HT1080 (cell line): ENCODE measurements at regions not wholly inside any gene's neighbourhood (a gene's known extent, or its start where the extent isn't known, plus 50 kb on each side); places are given as distances from the start of the nearest gene placed in this dataset.
"Not testable (repeated sequence)": the region's sequence is repeated elsewhere in the genome, so short reads cannot be mapped to it uniquely, and the experiment has no call there.

Experiments used
- DNase-seq: peaks from one replicate; pipeline ENCODE4 v3.0.0-alpha.2; 2015; ENCODE audit warnings: low read depth

DNA sequence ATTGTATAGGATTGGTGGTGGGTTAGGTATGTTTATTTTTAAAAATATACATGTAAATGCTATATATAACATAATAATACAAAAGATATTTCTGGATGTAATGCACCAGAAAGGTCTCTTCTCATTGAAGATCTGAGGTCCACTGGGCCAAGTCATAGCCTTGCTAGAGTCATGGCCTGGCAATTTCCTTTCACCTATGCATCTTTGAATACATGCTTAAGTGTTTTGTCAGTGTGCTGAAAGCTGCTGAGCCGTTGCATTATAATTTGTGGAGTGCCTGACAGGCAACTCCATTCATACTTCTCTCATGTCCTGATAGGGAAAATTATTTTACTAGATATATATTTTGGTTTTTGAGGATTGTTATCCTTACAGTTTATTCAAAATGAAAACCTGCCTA lies 410.2 kb upstream of the CT83 start:
- peak; percentile 5 for DNase-seq

DNA sequence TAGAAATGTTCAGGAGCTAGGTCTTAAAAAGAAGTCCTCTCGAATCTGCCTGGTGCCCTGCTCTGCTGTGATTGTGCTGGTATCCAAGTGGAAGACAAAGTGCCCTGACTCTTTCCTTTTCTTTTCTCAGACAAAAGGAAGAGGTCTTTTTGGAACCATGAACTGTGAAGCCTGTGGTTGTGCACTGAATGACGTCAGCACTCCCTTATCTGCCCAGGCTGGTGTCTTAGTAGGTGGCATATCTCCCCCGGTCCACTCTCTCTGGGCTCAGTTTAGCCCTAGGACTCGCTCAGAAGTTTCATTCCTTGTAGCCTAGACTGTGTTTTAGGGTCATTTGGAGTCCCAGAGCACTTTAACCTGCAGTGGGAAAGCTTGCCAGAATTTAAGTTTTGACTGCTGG lies 400.3 kb upstream of the CT83 start:
- DNase-seq: no peak

DNA sequence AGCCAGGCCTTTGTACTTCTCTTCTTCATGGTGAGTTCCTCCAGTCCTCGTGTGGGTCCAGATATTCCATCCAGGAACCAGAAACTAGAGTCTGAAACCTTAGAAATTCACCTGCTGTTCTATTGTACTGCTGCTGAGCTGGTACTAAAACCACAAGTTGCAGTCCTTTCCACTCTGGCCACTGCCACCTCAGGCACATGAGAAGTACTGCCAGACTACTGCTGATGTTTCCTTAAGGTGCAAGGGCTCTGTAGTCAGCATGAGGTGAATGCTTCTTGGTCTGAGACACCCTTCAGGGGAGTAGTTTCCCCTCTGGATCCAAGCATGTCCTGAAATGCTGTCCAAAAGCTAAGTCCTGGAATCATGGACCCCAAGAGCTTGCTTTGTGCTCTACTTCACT lies 399.6 kb upstream of the CT83 start:
- DNase-seq: no peak

DNA sequence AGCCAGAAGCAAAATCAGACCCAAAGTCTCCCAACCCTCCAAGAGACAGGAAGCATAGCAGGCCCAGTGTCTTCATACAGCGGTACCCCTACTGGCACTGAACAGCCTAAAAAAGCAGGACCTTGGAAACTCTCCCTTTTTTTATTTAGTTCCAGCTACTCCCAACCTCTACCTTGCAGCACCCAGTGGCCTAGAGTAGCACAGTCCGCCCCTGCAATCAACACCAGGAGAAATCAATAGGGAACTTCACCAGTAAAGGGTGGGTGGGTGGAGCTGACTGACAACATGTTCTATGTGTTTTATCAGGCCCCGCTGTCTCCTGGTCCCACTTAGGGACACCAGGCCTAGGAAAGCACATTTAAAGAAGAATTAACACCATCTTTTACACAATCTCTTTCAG lies 378.5 kb upstream of the CT83 start:
- no peak for DNase-seq

GRCh38 chrX:116827063-116827462 lies 364.3 kb upstream of the CT83 start:
- DNase-seq: no peak

- DNase-seq: no peak
Observed at GRCh38 chrX:116824785-116825184, 362.0 kb upstream of the CT83 start.

GRCh38 chrX:116823677-116824076 lies 360.9 kb upstream of the CT83 start:
- DNase-seq: no peak

- no peak for DNase-seq
Observed at GRCh38 chrX:116806288-116806802, 343.6 kb upstream of the CT83 start.

DNA sequence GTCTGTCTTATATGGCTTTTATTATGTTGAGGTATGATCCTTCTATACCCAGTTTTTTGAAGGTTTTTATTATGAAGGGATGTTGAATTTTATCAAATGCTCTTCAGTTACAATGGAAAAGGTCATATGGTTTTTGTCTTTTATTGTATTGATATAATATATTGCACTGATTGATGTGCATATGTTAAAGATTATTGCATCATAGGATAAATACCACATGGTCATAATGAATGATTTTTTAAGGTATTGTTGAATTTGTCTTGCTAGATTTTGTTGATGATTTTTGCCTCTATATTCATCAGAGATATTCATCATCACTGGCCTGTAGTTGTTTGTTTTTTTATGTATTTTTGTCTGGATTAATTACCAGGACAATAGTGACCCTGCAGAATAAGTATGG lies 339.2 kb upstream of the CT83 start:
- DNase-seq: no peak

- DNase-seq: no peak
Observed at GRCh38 chrX:116781926-116782325, 319.1 kb upstream of the CT83 start.

DNA sequence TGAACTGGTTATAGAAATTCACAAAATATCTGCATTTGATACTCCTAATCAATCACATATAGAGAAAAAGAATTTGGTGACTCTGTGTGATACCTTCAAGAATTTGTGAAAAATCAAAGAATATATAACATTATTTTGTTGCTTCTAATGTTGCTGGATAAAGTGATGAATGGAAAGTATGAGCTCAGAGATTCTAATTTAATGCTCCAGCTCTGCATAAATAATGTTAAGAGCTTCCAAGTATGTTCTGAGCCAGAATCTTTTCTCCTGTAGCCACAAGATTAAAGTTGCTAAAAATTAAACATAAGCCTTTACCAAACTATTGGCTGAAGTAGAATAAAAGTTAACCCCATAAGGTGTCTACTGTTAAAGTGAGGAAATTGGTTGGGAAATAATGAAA lies 294.7 kb upstream of the CT83 start:
- DNase-seq: no peak

- no peak for DNase-seq
Observed at GRCh38 chrX:116756958-116757357, 294.2 kb upstream of the CT83 start.

DNA sequence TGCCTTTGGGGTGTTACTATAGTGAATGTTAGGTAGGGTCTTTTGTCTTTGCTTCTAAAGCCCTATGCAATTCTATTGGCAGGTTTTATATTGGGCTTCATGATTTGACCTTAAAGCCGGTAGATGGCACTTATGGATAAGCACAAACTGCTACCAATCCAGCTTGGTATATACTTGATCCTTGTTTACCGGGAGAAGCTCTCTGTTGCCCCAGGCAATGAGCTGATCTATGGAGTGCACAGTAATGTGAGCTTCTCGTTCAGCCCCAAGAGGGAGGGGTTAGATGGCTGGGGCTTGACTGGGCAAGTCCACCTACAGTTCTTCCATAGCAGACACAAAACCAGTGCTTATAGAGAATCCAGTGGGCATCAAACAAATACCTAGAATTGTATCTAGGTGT lies 287.2 kb upstream of the CT83 start:
- DNase-seq: peak; percentile 13

GRCh38 chrX:116732214-116732613 lies 269.4 kb upstream of the CT83 start:
- no peak for DNase-seq

DNA sequence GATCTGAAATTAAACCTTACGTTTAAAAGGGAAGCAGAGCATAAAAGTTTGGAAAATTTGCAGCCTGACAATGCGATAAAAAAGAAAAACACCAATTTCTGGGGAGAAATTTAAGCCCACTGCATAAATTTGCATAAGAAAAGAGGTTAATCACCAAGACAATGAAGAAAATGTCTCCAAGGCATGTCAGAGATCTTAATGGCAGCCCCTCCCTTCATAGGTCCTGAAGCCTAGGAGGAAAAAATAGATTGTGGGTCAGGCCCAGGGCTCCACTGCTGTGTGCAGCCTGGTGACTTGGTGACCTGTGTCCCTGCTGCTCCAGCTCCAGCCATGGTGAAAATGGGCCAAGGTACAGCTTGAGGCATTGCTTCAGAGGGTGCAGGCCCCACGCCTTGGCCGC lies 264.0 kb upstream of the CT83 start:
- DNase-seq: no peak

GRCh38 chrX:116694046-116694445 lies 231.3 kb upstream of the CT83 start:
- DNase-seq: no peak

GRCh38 chrX:116679544-116679943 lies 216.8 kb upstream of the CT83 start:
- DNase-seq: not testable (repeated sequence)

GRCh38 chrX:116667346-116668134 lies 204.8 kb upstream of the CT83 start:
- no peak for DNase-seq

DNA sequence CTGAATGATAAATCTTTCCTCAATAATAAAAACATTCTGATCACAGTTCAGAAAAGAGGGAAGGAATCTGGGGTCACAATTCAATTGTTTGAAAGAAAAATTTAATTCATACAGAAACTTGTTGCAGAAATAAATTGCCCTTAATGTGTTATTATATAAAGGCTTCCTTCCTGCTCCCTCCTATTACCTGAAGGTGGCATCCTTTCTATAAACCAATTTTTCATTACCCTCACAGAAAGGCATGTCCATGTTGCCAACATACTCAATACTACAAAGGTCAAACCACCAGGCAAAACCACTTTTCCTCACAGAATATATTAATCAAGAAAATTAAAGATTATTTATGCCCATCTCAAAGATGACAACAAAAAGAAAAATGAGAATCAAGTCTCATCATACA lies 194.3 kb upstream of the CT83 start:
- no peak for DNase-seq

- DNase-seq: no peak
Observed at GRCh38 chrX:116628464-116628863, 165.7 kb upstream of the CT83 start.

DNA sequence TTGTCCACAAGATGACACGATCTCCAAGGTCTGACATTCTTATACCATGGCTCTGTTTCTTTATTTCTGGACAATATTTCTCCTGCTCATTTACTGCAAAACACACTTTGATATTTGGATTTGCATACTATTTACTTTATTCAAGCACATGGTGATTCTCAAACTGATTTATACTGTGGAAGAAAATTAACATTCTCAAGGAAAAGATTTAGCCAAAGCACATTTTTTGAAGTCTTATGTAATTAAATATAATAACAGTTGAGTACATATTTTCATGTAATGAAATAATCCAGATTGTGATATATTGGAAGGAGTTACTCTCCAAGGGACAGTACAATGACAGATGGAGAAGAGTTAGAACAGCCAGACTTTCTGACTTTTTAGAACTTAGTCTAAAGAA lies 155.8 kb upstream of the CT83 start:
- no peak for DNase-seq

GRCh38 chrX:116607776-116608175 lies 145.0 kb upstream of the CT83 start:
- no peak for DNase-seq

DNA sequence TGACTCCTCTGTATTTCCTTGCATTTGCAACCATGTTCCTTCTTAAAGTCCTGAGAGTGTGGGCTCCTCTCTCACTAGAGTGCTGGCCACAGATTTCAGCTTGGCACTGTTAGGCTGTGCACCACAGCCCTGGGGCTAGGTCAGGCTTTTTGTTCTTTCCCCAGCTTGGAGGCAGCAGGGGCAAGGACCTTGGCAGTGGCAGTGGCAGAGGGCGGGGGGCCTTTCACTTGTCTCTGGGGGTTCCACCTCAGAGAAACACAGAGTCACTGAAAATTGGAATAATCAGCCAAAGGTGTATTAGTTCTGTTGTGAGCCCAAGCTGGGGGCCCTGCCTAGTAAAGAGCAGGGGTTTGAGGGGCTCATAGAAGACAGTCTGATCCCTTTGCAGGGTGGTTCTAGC lies 142.8 kb upstream of the CT83 start:
- DNase-seq: no peak

GRCh38 chrX:116596010-116596409 lies 133.2 kb upstream of the CT83 start:
- DNase-seq: no peak
